GM20000 (cell line): ENCODE measurements at regions not wholly inside any gene's neighbourhood (a gene's known extent, or its start where the extent isn't known, plus 50 kb on each side); places are given as distances from the start of the nearest gene placed in this dataset.

Experiments used
- DNase-seq: peaks from one replicate; pipeline ENCODE4 v3.0.0; 2012; ENCODE audit warnings: low spot score
- CTCF ChIP-seq: IDR thresholded peaks from 2 replicates; pipeline ENCODE4 v1.5.1; 2012; ENCODE audit warnings: mild to moderate bottlenecking, control low read depth; ENCODE audit errors: extremely low read depth, missing control alignments

GRCh38 chr6:2557181-2557720, 193.5 kb downstream of the MYLK4 start:
- TF ChIP-seq CTCF, result no peak
- no peak for DNase-seq

- TF ChIP-seq CTCF, result no peak
- DNase-seq, result no peak
Observed at GRCh38 chr6:2556761-2557160, 194.0 kb downstream of the MYLK4 start.

- TF ChIP-seq CTCF, result no peak
- DNase-seq, result no peak
Observed at GRCh38 chr6:2554651-2555260, 196.0 kb downstream of the MYLK4 start.

GRCh38 chr6:2552526-2553154, 198.1 kb downstream of the MYLK4 start:
- DNase-seq, result no peak
- TF ChIP-seq CTCF, result no peak

GRCh38 chr6:2551705-2552104, 199.0 kb downstream of the MYLK4 start:
- TF ChIP-seq CTCF, result no peak
- DNase-seq, result no peak

- no peak for TF ChIP-seq CTCF
- no peak for DNase-seq
Observed at GRCh38 chr6:2550247-2550646, 200.5 kb downstream of the MYLK4 start.

GRCh38 chr6:2549834-2550233, 200.9 kb downstream of the MYLK4 start:
- TF ChIP-seq CTCF, result no peak
- no peak for DNase-seq
